ENCODE measurements at regions not wholly inside any gene's neighbourhood (a gene's known extent, or its start where the extent isn't known, plus 50 kb on each side); places are given as distances from the start of the nearest gene placed in this dataset.

- Histone ChIP-seq H3K27ac (no peak overlapping the region), H3K4me1 (no peaks in the 10 kb centered on the region), H3K9me3 (no peaks in the 10 kb centered on the region), H3K36me3 (no peaks in the 10 kb centered on the region), H3K4me3 (replicated peaks in 1 of 3) (no peak overlapping the region), H3K27me3 (no peaks in the 10 kb centered on the region)
- 75 to 78% methylated on average over 2 of the region's 2 CpGs for WGBS, 2 donors
- DNase-seq, result no peak
- TF ChIP-seq, protein P1, sequence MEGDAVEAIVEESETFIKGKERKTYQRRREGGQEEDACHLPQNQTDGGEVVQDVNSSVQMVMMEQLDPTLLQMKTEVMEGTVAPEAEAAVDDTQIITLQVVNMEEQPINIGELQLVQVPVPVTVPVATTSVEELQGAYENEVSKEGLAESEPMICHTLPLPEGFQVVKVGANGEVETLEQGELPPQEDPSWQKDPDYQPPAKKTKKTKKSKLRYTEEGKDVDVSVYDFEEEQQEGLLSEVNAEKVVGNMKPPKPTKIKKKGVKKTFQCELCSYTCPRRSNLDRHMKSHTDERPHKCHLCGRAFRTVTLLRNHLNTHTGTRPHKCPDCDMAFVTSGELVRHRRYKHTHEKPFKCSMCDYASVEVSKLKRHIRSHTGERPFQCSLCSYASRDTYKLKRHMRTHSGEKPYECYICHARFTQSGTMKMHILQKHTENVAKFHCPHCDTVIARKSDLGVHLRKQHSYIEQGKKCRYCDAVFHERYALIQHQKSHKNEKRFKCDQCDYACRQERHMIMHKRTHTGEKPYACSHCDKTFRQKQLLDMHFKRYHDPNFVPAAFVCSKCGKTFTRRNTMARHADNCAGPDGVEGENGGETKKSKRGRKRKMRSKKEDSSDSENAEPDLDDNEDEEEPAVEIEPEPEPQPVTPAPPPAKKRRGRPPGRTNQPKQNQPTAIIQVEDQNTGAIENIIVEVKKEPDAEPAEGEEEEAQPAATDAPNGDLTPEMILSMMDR (IDR thresholded peaks at IDR 0.05), result no peak
- TF ChIP-seq POLR2A (IDR thresholded peaks at IDR 0.05), result no peak
- intact Hi-C loops (cut with DNase I), result no loop called here
Measured at GRCh38 chr2:18422432-18423165, 137.9 kb downstream of the RDH14 start.

DNA sequence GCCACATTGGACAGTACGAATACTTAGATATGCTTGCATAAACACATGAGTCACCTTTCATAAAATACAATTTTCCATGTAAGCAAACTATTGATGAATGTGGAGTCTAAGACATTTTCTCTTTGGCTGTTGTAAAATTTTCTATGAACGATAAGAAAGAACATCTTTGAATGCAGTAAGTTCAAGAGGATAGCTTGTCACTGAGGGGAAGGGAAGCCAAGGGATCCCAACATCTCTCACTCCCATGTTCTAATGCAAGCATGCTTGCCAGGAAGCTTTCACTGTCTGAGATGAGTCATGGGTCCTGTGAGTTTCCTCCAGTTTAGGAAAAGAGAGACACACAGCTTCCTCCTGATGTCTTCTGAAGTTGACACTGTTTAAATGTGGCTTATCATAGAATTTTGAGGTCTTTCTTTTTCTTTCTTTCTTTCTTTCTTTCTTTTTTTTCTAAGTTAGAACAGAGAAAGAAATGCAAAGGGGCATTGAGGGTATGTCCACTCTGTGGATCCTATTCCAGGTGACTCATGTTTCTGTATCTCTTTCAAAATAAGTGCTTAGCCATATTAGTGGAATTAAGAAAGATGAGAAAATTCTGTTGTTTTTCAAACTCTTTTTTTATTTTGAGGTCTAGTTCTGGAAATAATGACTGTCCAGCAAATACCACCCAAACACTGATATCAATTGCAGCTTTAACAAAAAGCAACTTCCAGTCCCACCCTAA lies 146.6 kb downstream of the RDH14 start:
- H3K27me3 ChIP-seq, result no peaks in the 10 kb centered on the region
- no peak for TF ChIP-seq POLR2A (IDR thresholded peaks at IDR 0.05)
- TF ChIP-seq, protein P1 (IDR thresholded peaks at IDR 0.05), result no peak
- no peaks in the 10 kb centered on the region for H3K4me1 ChIP-seq
- H3K36me3 ChIP-seq, result no peaks in the 10 kb centered on the region
- 69 to 70% methylated on average over 2 of the region's 2 CpGs for WGBS, 2 donors
- no peak overlapping the region for H3K4me3 ChIP-seq (replicated peaks in 1 of 3)
- H3K27ac ChIP-seq, result no peak overlapping the region
- DNase-seq, result no peak
- intact Hi-C loops (cut with DNase I), result no loop called here
- no peaks in the 10 kb centered on the region for H3K9me3 ChIP-seq

- intact Hi-C loops (cut with DNase I), result no loop called here
- no peak for TF ChIP-seq POLR2A (IDR thresholded peaks at IDR 0.05)
- Histone ChIP-seq H3K27ac (no peak overlapping the region), H3K9me3 (no peaks in the 10 kb centered on the region), H3K4me1 (no peaks in the 10 kb centered on the region), H3K4me3 (replicated peaks in 1 of 3) (no peak overlapping the region), H3K27me3 (no peaks in the 10 kb centered on the region), H3K36me3 (no peaks in the 10 kb centered on the region)
- DNase-seq, result no peak
- WGBS, 2 donors, result 72 to 89% methylated on average over 3 of the region's 3 CpGs
Measured at GRCh38 chr2:18412980-18413675, 147.3 kb downstream of the RDH14 start.

DNA sequence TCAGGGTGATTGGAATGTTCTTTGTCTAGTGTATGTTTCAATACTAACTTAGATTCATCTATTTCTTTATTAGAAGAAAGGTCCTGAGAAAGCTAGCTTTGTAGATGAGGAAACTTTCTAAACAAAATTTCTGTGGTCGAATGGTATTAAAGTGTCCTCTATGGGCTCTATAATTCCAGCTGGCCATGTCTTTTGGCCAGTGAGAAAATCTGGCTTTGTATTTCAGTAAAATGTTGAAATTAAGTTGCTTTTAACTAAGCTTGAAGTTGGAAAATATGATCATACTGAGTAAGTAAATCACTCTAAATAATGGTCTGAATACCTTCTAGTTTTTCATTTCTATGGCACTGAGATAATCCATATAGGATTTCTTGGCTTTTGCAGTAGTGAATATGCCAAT lies 148.8 kb downstream of the RDH14 start:
- TF ChIP-seq, protein P1 (IDR thresholded peaks at IDR 0.05), result no peak
- no peak for TF ChIP-seq POLR2A (IDR thresholded peaks at IDR 0.05)
- WGBS, 2 donors, result 88 to 90% methylated on average over 1 of the region's 1 CpG
- Histone ChIP-seq H3K36me3 (no peaks in the 10 kb centered on the region), H3K27ac (no peak overlapping the region), H3K4me1 (no peaks in the 10 kb centered on the region), H3K9me3 (no peaks in the 10 kb centered on the region), H3K27me3 (no peaks in the 10 kb centered on the region), H3K4me3 (replicated peaks in 1 of 3) (no peak overlapping the region)
- intact Hi-C loops (cut with DNase I), result no loop called here
- DNase-seq, result no peak

GRCh38 chr2:18410543-18410942 lies 149.9 kb downstream of the RDH14 start:
- no peak for TF ChIP-seq POLR2A (IDR thresholded peaks at IDR 0.05)
- TF ChIP-seq, protein P1 (IDR thresholded peaks at IDR 0.05), result no peak
- H3K4me3 ChIP-seq (replicated peaks in 1 of 3), result no peak overlapping the region
- DNase-seq, result no peak
- no peaks in the 10 kb centered on the region for H3K36me3 ChIP-seq
- intact Hi-C loops (cut with DNase I), result no loop called here
- no peaks in the 10 kb centered on the region for H3K27me3 ChIP-seq
- no peak overlapping the region for H3K27ac ChIP-seq
- no peaks in the 10 kb centered on the region for H3K4me1 ChIP-seq
- no peaks in the 10 kb centered on the region for H3K9me3 ChIP-seq
- 90 to 93% methylated on average over 1 of the region's 1 CpG for WGBS, 2 donors
